DMS79 (cell line): ENCODE measurements at regions not wholly inside any gene's neighbourhood (a gene's known extent, or its start where the extent isn't known, plus 50 kb on each side); places are given as distances from the start of the nearest gene placed in this dataset.

Experiments
- DNase-seq: peaks from one replicate; lab custom pipeline; 2025; lab: John Stamatoyannopoulos, UW

DNA sequence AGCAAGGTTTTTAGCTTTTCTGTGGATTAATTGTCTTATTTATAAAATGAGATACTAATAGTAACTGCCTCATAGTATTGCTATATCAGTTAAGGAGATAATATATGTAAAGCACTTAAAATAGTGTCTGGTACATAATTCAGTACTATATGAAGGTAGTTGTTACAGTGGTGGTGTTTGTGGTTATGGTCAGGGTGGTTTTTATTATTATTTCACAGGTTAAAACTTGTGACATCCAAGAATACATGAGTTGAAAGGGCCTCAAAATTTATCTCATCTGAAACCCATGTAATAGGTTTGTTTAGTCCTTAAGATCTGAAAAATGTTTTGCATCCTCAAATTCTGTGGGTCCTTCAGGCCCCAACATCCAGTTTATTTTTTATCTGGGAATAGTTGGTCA, 369.5 kb upstream of the LRATD1 start:
- DNase-seq, result no peak

DNA sequence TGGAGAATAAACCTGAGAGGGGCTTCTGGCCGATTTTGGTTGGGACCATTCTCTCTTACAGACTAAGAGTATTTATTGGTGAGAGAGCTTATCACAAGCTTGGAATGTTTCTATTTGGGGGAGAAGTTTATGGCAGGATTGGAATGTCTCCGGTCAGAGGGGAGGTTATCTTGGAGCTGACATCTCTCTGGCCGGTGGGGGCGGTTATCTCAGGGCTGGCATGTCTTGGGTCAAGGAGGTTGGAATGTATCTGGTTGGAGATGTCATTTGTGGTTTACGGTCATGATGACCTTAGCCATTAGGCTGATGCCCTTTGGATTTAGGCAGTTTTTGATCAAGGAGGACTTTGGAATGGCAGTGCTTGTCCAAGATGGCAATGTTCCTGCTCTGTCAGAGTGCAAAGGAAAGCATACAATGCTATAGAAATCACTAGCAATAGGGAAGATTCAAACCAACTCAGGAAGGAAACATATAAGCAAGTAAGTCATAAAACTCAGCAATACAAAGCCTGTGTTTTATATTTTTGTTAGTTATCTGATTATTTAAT, 362.4 kb upstream of the LRATD1 start:
- no peak for DNase-seq

DNA sequence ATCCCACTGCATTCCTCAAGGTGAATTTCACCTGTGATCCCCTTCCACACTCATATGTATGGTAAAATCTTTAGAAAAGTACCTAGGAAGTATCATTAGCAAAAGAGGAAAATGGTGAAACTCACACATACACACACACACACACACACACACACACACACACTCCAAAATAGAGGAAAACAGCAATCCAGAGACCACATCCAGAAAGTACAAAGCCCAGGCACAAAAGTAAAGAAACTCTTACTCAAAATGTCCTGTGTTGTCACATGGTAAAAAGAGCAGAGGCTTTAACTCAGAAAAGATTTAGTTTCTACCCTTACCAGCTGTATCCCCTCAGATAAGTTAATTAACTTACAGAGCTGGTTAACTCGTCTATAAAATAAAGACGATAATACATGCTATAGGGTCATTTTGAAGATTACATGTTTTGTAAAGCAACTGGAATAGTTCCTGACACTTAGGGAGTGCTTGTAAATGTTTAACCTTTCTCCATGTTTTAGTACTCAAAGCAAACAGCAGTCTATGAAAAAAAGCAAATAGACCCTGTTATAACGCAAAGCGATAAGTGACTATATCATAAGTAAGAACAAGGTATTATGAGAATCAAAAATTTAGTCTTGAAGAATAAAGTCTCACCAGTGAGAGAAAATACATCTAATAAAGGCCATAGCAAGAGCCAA, 360.0 kb upstream of the LRATD1 start:
- DNase-seq, result no peak

DNA sequence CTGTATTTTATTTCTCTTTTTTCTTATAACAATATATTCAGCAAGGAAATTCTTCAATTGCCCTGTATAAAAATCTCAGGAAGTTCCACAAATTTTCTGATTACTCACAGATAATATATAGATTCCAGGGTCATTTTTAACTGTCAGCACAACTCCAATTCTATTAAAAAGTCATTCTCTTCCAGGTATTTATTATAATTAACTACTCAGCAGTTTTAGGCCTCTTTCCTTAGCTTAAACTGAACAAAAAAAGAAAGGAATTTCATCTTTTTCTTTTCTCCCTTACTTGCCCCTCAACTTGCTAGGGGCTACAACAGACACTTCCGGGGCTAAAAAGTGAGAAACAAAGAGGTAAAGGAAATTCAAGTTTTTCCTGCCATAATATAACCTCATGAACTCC, 358.9 kb upstream of the LRATD1 start:
- DNase-seq, result no peak

DNA sequence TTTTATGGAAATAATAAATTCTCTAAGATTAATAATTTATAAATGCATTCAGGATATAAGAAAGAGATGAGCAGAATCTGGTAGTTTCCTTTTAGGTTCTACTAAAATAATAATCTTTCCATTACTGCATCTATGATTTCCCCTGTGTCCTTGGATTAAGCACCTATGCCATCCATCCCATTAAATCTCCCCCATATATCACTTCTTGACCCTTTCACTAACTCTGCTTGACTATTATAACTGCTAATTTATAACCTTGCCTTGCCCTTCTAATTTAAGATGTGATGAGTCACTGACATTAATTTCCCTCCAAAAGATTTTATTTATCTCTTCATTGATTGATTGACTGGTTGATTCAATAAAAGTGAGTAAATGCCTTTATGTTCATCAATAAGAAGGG, 348.3 kb upstream of the LRATD1 start:
- no peak for DNase-seq

DNA sequence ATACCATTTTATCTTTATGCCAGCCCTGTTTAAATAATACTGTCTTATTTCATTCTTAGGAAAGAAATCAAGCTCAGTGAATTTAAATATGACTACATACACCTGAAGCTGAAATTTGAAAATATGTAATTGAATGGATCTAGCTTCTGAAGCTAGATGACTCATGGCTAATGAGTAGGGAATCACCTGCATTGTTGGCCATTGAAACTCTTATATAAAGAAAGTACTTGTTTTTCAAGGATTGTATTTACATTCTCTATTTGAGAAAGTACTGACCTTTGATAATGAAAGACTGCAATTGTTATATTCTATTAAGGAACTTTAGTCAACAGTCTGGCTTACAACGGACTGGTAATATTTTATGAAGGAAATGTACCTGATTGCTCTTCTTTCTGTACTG, 346.7 kb upstream of the LRATD1 start:
- no peak for DNase-seq

DNA sequence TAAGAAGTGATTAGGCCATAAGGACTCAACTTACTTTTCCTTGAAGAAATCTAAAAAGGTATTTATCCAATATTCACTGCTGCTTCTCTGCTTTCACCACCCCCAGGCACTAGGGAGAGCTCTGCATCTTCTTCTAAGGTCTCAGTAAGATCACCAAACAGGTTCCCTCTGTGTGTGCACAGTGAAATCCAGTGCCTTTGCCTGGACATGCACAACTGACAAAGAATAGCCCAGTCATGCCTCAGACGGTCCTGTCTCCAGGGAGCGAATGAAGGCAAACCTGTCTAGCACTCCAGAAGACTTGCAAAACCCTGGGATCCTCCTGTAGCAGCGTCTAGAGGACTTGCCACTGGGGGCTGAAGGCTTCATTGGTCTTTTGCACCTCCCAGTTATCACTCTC, 344.5 kb upstream of the LRATD1 start:
- peak; percentile 97 for DNase-seq

DNA sequence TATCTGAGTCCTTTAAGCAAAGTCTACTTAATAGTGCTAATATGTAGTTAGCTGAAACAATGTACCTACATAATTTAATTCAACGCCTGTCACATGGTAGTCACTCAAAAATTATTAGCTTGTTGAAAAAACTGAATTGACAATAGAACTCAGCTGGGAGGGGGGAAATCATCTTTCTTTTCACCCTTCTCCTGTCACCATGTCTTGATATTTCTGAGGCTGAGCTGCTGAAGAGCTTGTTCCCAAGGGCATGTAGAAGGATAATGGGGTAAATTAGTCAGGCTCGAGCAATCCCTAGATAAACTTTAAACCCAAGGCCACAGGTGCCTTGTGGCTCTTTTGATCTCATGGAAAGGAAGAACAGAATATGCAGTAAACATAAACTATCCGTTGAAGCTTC, 339.6 kb upstream of the LRATD1 start:
- DNase-seq, result no peak

DNA sequence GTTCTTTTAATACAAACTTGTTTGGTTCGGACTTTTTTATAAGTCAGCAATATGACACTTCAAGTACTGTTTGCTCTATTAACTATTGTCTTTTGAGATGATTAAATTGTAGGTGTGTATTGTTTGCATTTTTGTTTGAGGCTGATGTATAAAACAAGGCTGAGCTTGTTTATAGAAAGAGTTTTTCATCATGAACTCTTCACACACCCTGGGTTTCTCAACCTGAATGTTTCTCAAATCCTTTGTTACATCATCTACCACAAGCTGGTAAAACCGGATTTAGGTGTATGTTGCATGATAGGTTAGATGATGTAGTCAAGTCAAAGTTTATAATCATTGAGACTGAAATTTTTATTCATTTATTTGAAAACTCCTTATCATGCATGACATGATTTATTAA, 335.2 kb upstream of the LRATD1 start:
- DNase-seq, result no peak

DNA sequence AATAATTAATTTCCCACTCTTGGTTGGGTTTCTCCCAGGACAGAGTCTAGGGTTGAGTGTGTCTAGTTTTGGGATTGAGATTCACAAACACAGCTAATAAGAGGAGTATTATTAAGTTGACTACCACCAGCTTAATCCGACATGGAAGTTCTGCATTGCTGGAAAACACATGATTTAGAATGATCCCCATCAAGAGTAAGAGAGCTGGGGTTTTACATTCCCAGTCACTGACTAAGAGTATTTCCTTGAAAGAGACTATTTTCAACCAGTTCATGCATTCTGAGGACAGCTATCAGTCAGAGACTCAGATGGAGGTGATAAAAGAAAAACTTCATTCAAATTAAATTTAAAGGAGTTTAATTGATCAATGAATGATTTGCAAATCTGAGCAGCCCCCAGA, 334.6 kb upstream of the LRATD1 start:
- no peak for DNase-seq

DNA sequence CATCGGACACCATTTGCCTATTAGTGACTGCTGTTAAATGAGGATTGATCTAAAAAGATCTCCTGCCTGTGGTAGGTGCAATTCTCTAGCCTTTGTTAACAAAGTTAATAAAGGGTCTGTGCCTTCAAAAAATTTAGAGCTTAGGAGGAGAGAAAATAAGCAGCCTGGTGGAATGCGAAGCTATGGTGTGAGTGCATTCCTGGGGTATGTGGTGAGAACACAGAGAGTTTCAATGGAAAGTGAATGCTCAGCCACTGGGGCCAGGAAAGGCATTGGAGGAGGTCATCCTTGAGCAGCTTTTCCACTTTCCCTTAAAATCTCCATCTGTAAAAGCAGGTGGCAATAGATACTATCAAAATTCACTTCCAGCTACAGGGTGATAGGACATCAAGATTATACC, 331.2 kb upstream of the LRATD1 start:
- DNase-seq, result no peak

DNA sequence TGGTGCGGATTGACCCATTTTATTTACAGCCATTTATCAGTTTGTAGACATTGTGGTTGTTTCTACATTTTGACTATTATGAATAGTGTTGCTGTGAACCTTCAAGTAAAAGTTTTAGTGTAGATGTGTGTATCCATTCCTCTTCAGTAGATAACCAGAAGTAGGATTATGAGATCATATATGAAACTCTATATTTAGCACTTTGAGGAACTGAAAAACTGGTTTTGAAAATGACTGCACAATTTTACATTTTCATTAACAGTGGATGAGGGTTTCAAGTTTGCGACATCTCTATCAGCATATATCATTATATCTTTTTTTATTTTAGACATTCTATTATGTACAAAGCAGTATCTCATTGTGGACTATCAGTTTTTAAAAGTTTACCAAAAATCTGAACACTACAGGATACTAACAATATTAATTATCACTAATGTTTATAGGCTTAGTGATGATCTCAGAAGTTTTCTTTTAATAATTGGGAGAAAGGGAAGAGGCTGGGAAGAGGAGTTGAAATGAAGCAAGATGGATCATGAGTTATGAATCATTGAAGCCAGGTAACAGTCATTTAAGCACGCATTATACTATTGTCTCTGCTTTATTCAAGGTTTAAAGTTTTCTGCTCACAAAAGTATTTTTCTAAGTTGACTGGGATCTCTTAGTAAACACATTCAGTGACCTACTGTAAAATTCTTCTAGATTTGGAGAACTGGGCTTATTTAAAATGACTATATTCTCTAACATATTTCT, 329.0 kb upstream of the LRATD1 start:
- DNase-seq, result no peak

DNA sequence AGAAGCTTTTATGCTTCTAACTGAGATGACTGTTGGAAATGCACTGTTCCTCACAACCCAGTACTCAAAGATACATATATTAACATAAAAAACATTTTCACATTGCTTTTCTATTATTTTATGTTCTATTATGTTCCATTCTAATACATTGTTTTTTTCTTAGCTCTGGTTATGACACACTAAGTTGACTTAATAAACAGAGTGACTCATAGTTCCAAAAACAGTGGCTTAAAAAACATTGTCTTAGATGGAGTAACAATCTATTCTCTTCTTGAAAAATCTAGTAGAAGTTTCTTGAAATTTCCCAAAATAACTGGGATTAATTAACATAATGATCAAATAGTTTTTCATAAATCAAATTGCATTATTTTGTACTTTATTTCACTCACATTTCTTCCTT, 328.2 kb upstream of the LRATD1 start:
- no peak for DNase-seq

DNA sequence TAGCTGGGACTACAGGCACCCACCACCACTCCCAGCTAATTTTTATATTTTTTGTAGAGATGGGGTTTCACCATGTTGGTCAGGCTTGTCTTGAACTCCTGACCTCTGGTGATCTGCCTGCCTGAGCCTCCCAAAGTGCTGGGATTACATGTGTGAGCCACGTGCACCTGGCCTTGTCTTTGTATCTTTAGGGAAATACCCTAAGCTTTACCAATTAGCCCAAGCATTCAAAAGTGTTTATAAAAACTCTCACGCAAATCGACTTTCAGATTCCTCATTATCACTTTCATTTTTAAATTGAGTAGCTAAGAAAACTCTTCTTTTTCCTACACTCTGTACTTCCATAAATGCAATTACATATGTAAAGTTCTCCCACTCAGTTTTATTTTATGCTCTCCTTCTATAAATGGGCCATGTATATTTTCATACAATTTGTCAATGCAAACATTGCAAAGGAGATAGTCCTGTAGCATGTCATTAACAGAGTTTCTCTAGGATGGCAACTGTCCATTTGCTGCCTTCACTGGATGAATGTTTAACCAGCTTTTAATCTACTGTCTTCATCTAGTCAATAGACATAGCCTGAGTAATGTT, 326.2 kb upstream of the LRATD1 start:
- no peak for DNase-seq

DNA sequence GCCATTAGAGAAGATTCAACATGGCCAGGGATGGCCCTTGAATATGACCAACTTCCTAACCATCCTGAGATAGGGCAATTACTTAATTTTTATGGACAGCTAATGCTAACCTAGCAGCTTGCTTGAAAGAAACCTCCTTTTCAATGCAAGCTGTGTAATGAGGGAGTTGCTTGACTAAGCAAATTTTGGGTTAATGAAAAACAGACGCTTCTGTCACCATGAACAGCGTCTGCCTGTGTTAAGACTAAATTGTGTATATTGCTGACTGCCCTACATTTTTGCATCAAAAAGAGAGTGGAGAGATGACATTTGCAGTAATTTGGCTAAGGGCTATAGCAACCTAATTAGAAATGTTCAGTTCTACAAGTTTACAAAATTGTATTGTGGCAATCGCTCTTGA, 319.2 kb upstream of the LRATD1 start:
- DNase-seq, result no peak

DNA sequence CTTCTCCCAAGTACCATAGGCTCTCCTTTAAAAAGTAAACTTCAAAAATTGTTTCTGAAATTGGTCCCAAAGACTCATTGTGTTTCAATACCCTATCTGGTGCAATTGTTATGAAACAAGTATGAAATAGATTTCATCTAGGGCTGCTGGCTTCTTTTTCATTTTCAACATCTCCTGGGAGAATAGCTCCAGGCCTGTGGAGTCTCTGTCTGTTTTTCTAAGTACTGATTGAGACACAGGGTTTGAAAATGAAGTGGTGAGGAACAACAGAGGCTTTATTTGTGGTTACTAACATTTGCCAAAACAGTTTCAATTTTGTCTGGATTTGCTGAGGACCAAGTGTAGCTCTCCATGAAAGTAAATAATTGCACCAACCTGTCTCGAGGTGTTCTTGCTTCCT, 315.9 kb upstream of the LRATD1 start:
- DNase-seq, result peak; percentile 52

DNA sequence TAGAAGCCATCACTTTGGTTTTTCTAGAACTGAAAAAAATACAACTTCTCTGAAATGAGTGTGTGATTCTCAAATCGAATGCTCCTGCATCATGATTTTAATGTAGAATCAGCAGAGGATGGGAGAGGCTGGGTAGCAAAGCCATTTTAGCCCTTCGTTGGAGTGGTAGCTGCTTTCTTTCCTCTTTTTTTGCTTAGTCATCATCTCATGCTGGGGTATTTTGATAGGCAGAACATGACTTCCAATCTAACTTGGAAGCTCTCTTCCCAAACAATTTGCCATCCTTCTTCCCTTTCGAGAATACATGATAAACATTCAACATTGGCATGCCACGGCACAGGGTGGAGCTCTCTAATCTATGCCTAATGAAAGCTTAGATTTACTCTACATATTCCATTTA, 311.2 kb upstream of the LRATD1 start:
- DNase-seq, result no peak

DNA sequence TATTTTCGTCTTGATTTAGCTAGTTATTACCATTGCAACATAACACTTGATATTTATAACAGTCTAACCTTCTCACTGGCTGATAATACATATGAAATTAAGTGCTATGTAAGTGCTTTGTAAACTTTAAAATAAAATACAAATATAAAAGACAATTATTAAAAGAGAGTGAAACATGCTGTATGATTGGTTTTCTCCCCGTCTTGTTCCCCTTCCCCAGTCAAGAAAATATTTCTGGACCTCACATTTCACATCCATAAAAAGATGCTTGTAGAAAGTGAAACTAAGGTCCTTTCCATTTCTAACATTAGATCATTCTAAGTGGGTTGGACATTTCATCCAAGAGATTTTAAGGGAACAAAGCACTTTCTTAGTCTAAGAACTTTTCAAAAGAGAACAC, 310.2 kb upstream of the LRATD1 start:
- DNase-seq, result no peak

DNA sequence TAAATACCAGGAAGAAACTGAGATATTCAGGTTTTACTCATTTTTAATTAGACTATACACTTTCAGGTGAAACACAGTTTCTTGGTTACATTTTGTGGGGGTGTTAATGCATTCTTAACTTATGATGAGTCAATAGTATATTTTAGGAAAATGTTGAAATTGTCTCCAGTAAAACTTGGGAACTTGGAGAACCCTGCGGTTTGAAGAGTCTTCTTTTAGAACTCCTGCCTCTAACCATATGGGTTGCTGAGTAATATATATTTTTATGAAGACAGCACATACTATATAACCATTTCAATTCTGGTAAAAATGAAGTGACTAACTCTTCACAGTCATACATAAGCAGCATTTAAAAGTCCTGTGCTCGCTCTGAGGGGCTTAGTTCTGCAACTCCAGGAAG, 308.2 kb upstream of the LRATD1 start:
- DNase-seq, result no peak

DNA sequence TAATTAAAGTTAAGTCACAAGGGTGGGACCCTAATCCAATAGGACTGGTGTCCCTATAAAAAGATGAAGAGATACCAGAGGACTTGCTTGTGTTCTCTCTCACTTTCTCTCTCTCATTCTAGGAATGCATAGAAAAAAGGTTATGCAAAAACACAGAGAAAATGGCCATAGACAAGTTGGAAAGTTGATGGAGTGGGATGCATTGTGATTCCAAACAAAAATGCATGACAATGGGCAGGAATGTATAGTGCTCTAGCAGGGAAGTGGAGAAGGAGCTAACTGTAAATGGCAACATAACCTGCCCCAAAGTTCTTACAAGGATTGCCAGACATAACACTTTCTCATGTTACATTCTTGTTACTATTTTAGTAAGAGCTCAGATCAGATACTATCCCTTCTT, 301.6 kb upstream of the LRATD1 start:
- DNase-seq, result no peak

DNA sequence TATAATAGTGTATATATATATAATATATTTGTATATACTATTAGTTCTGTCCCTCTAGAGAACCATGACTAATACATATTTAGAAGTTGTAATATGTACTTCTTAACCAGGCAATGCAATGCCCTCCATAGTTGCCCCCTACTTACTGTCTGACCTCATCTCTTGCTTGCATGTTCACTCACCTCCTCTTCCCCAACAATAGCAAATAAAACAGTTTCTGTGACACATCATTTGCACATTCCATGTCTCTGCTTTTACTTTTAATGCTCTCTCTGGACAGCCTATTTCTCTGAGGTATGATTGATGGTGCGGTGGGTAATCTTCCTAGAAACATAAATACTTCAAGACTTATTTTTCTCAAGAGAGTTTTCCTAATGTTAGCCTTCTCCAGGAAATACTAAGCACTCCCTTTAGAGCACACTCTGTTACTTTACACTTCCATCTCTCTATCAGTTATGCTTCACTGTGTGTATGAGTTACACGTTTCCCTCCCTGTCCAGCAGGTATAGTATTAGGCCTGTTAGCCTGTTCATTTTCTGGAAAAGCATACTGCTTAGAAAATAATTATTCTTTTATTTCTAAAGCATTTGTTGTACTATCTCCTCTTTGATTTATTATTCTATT, 295.6 kb upstream of the LRATD1 start:
- no peak for DNase-seq

DNA sequence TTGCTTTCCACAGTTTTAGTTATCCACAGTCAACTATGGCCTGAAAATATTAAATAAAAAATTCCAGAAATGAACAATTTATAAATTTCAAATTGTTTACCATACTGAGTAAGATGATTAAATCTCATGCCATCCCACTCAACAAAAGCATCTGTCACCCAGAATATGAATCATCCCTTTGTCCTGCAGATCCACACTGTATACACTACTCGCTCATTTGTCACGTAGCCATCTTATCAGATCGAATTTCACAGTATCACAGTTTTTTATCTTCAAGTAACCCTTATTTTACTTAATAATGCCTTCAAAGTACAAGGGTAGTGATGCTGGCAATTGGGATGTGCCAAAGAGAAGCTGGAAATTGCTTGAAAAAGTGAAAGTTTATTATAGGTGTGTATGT, 291.8 kb upstream of the LRATD1 start:
- DNase-seq, result no peak

DNA sequence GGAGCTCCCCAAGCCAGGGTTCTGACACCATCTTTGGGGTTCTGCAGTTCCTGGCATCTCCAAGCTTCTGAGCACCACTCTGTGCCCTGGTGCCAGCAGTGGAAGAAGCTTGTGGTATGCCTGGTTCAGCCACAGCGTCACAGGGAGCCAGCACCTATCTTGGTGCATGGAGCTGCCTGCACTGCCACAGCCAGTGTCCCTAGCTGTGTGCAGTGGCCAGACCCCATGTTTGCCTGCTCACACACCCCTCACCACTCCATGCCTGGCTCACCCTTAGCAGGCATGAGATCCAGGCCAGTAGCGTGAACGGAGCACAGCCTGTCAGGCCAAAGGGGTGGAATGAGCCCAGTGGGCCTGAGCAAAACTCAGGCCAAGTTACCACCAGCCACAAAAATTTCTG, 290.2 kb upstream of the LRATD1 start:
- no peak for DNase-seq
